HepG2 (cell line): ENCODE measurements at regions not wholly inside any gene's neighbourhood (a gene's known extent, or its start where the extent isn't known, plus 50 kb on each side); places are given as distances from the start of the nearest gene placed in this dataset.

Experiments used
- ATAC-seq: fragments of 200-7000 bp; cut with Tn5 transposase; 3 replicates; pipeline ENCODE4 v1.9.1; 2020; ENCODE audit warnings: mild to moderate bottlenecking, moderate library complexity
- BruUV-seq: library from RNA; stranded (reverse); fragments of 400-500 nt; replicated peaks from 2 replicates; lab custom pipeline; 2021; lab: Mats Ljungman, UMichigan
- CTCF ChIA-PET: fragments of 300-600 bp; formaldehyde crosslinking; extraction: SDS; loops from one replicate; lab custom pipeline; 2021; ENCODE audit warnings: low total read pairs, inconsistent platforms, low intra/inter-chr PET ratio; lab: Yijun Ruan, JAX
- POLR2A ChIA-PET: fragments of 350-600 bp; sonication (Branson Sonifier 250); formaldehyde crosslinking; loops from one replicate; lab custom pipeline; 2020; ENCODE audit warnings: antibody characterized with exemption, inconsistent platforms; lab: Yijun Ruan, JAX
- DNase-seq: peaks from one replicate; pipeline ENCODE4 v3.0.0-alpha.2; 2015; ENCODE audit warnings: low spot score
- FAIRE-seq: peaks from 3 replicates; lab custom pipeline; 2011; peaks lifted over from hg19 to GRCh38; lab: Jason Lieb, UNC
- H2AFZ ChIP-seq: one replicate; pipeline ENCODE4 v1.6.1; 2011; ENCODE audit warnings: low read length, inconsistent platforms
- H3K27ac ChIP-seq: fragments of 300-600 bp; 3 replicates; pipeline ENCODE4 v1.8.0; 2011; ENCODE audit warnings: mixed run types, mild to moderate bottlenecking, mixed read lengths, low read length, inconsistent platforms; ENCODE audit not compliant: insufficient read depth; ENCODE audit errors: extremely low read length
- H3K27me3 ChIP-seq, 2 experiments: fragments of 200-600 bp in 1 of 2; 2 replicates in 1 of 2; 3 replicates in 1 of 2; pipeline versions ENCODE4 v1.6.0 to v1.8.0; 2011; ENCODE audit warnings: low read length in 2 of 2, mild to moderate bottlenecking in 2 of 2, moderate library complexity in 2 of 2, inconsistent platforms in 1 of 2; ENCODE audit not compliant: insufficient read depth in 2 of 2, control insufficient read depth in 1 of 2
- H3K36me3 ChIP-seq, 2 experiments: fragments of 200-600 bp in 1 of 2; replicated peaks in 1 of 2; 2 replicates in 1 of 2; 3 replicates in 1 of 2; pipeline versions ENCODE4 v1.5.1 to v1.8.0; 2011; ENCODE audit warnings: low read length in 2 of 2, inconsistent platforms in 1 of 2; ENCODE audit not compliant: insufficient read depth in 2 of 2, control insufficient read depth in 1 of 2
- H3K4me1 ChIP-seq: 2 replicates; pipeline ENCODE4 v1.5.1; 2012; ENCODE audit warnings: low read length, inconsistent platforms; ENCODE audit not compliant: insufficient read depth
- H3K4me2 ChIP-seq: 2 replicates; pipeline ENCODE4 v1.6.0; 2011; ENCODE audit warnings: low read depth, low read length, inconsistent platforms
- H3K4me3 ChIP-seq, 3 experiments: fragments of 200-600 bp in 1 of 3; sonication (generic), shearing (Covaris generic) in 1 of 3; replicated peaks in 1 of 3; 2 replicates each; pipeline ENCODE4 v1.5.1; 2011 to 2016; ENCODE audit warnings: low read length in 3 of 3, inconsistent platforms in 2 of 3, low read depth in 2 of 3, mild to moderate bottlenecking in 2 of 3, control low read depth in 1 of 3, mixed read lengths in 1 of 3; ENCODE audit not compliant: insufficient read depth in 1 of 3
- H3K79me2 ChIP-seq: one replicate; pipeline ENCODE4 v1.6.1; 2011; ENCODE audit warnings: low read length, inconsistent platforms; ENCODE audit not compliant: insufficient read depth
- H3K9ac ChIP-seq: 2 replicates; pipeline ENCODE4 v1.6.0; 2011; ENCODE audit warnings: mild to moderate bottlenecking, low read depth, low read length, inconsistent platforms; ENCODE audit not compliant: insufficient read depth
- H3K9me3 ChIP-seq: 2 replicates; pipeline ENCODE4 v1.5.1; 2012; ENCODE audit warnings: mild to moderate bottlenecking, low read length
- H4K20me1 ChIP-seq: 2 replicates; pipeline ENCODE4 v1.6.0; 2011; ENCODE audit warnings: inconsistent platforms, mild to moderate bottlenecking, low read length, moderate library complexity; ENCODE audit not compliant: insufficient read depth
- CAMTA2 ChIP-seq: sonication (generic); formaldehyde crosslinking; IDR thresholded peaks from 2 replicates; pipeline ENCODE4 v1.4.0; 2020; ENCODE audit warnings: mild to moderate bottlenecking, missing genetic modification reagents, borderline replicate concordance
- CEBPB ChIP-seq: IDR thresholded peaks from 2 replicates; pipeline ENCODE4 v1.6.1; 2011; ENCODE audit warnings: low read depth, low read length, improper control_type of control experiment, borderline replicate concordance
- GABPB1 ChIP-seq: IDR thresholded peaks from 2 replicates; pipeline ENCODE4 v1.6.1; 2016; ENCODE audit warnings: mild to moderate bottlenecking, missing genetic modification reagents, moderate library complexity, missing compliant biosample characterization
- PHF5A ChIP-seq: IDR thresholded peaks from one replicate; pipeline ENCODE4 v1.6.1; 2018; ENCODE audit warnings: low read depth, missing genetic modification reagents; ENCODE audit not compliant: unreplicated experiment
- SP140L ChIP-seq: sonication (generic); formaldehyde crosslinking; IDR thresholded peaks from 2 replicates; pipeline ENCODE4 v1.4.0; 2020; ENCODE audit warnings: missing genetic modification reagents, borderline replicate concordance
- ZBTB8A ChIP-seq: sonication (generic); formaldehyde crosslinking; IDR thresholded peaks from 2 replicates; pipeline ENCODE4 v1.4.0; 2020; ENCODE audit warnings: mild to moderate bottlenecking, low read depth, missing genetic modification reagents, borderline replicate concordance
- ZNF260 ChIP-seq: sonication (generic); formaldehyde crosslinking; IDR thresholded peaks from 2 replicates; pipeline ENCODE4 v1.4.0; 2020; ENCODE audit warnings: missing genetic modification reagents, low read depth, mild to moderate bottlenecking, borderline replicate concordance
- ZNF274 ChIP-seq: sonication (generic); formaldehyde crosslinking; IDR thresholded peaks from 2 replicates; pipeline ENCODE4 v1.5.1; 2020; ENCODE audit warnings: mild to moderate bottlenecking, missing genetic modification reagents
- ZNF335 ChIP-seq: sonication (generic); formaldehyde crosslinking; IDR thresholded peaks from 2 replicates; pipeline ENCODE4 v1.4.0; 2020; ENCODE audit warnings: missing genetic modification reagents
- ZNF501 ChIP-seq: sonication (generic); formaldehyde crosslinking; IDR thresholded peaks from 2 replicates; pipeline ENCODE4 v1.5.1; 2020; ENCODE audit warnings: mild to moderate bottlenecking, moderate library complexity, missing genetic modification reagents
- ZNF530 ChIP-seq: sonication (generic); formaldehyde crosslinking; IDR thresholded peaks from 2 replicates; pipeline ENCODE4 v1.5.0; 2020; ENCODE audit warnings: low read depth, mild to moderate bottlenecking, missing genetic modification reagents
- ZNF556 ChIP-seq: sonication (generic); formaldehyde crosslinking; IDR thresholded peaks from 2 replicates; pipeline ENCODE4 v1.4.0; 2020; ENCODE audit warnings: mild to moderate bottlenecking, missing genetic modification reagents, borderline replicate concordance
- ZNF660 ChIP-seq: sonication (generic); formaldehyde crosslinking; IDR thresholded peaks from 2 replicates; pipeline ENCODE4 v1.5.1; 2020; ENCODE audit warnings: mild to moderate bottlenecking, low read depth, missing genetic modification reagents, borderline replicate concordance
- ZNF879 ChIP-seq: sonication (generic); formaldehyde crosslinking; IDR thresholded peaks from 2 replicates; pipeline ENCODE4 v1.8.1; 2023; ENCODE audit warnings: missing genetic modification reagents
- WGBS: methylation state at CpG from one replicate; pipeline ENCODE4 v1.1.6; 2017; ENCODE audit warnings: low lambda C conversion rate; 5-methylcytosine and 5-hydroxymethylcytosine counted together
- in situ Hi-C: cut with HindIII; loops from 2 replicates; pipeline ENCODE4 v1.10.0; 2017; ENCODE audit warnings: low pct_unique_long_range_greater_than_20kb; ENCODE audit not compliant: extremely low pct_ligation_motif_present
- intact Hi-C: fragments of 100-400 bp; cut with micrococcal nuclease; formaldehyde crosslinking; loops from one replicate; pipeline ENCODE4 v1.10.0; 2022; ENCODE audit not compliant: unreplicated experiment
- TF ChIP-seq, protein P1 (sequence below): sonication (generic); formaldehyde crosslinking; conservative IDR thresholded peaks from 2 replicates; pipeline ENCODE4 v1.4.0; 2020; ENCODE audit warnings: missing genetic modification reagents
- TF ChIP-seq, protein P2 (sequence below): sonication (generic); formaldehyde crosslinking; IDR thresholded peaks from 2 replicates; pipeline ENCODE4 v1.4.0; 2020; ENCODE audit warnings: missing genetic modification reagents
- TF ChIP-seq, protein P3 (sequence below): sonication (generic); formaldehyde crosslinking; IDR thresholded peaks from 2 replicates; pipeline ENCODE4 v1.4.0; 2020; ENCODE audit warnings: mild to moderate bottlenecking, missing genetic modification reagents

DNA sequence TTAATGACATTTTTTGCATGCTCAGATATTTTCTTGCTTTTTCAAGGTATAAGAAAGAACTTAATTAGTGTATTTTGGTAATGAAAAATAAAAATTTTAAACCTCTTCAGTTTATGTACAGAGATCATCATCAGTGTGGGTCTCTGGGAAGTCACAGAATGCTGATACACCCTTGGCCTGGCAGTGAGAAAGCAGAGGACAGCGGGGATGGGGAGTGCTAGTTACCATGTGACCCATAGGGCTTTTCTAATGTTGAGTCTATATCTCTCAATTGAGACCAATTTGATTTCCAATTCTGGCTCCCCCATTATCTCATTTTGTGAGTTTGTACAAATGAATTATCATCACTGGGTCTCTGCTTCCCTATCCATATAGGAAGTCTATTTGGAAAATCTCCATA is 305.7 kb downstream of the CYRIA start (continued):
- TF ChIP-seq SP140L (CRISPR knock-in tag) (no peak), CAMTA2 (CRISPR knock-in tag) (no peak)

DNA sequence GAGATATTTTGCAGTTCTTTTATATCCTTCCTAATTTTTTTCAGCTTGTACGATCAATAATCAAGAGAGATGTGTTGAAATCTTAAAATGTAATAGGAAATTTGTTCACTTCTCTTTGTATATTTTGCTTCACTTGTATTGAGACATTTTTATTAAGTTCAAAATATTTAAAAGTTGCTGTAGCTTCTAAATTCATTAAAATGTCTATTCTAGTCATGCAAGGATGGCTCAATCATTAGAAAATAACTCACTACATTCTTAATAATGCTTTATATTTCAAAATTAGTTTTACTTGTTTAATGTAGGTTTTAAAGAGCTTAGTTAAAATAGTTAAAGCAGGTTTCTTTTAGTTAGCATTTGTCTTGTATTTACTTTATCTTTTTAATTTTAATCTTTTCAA is 308.4 kb downstream of the CYRIA start:
- H3K27ac ChIP-seq = no peak overlapping the region
- H3K4me1 ChIP-seq = no peaks in the 10 kb centered on the region
- H3K27me3 ChIP-seq = no peaks in the 10 kb centered on the region
- H3K4me2 ChIP-seq = no peak overlapping the region
- peaks cover 16% of the 10 kb centered on the region for H3K9me3 ChIP-seq
- no peaks in the 10 kb centered on the region for H3K36me3 ChIP-seq
- H3K79me2 ChIP-seq = no peaks in the 10 kb centered on the region
- ATAC-seq (no peak), DNase-seq (no peak), FAIRE-seq (no peak)
- no peak overlapping the region for H3K9ac ChIP-seq
- POLR2A ChIA-PET = no interaction called here
- intact Hi-C loops (no loop called here), in situ Hi-C loops (no loop called here)
- no peaks in the 10 kb centered on the region for H4K20me1 ChIP-seq
- BruUV-seq = no TSS peak
- WGBS = 6% methylated on average over 1 of the region's 1 CpG
- TF ChIP-seq ZNF335 (CRISPR knock-in tag) (no peak), ZNF260 (CRISPR knock-in tag) (no peak), ZNF879 (CRISPR knock-in tag) (no peak), ZNF274 (CRISPR knock-in tag) (no peak), ZNF556 (no peak)
- CTCF ChIA-PET = no interaction called here
- no peak overlapping the region for H3K4me3 ChIP-seq
- no peak overlapping the region for H2AFZ ChIP-seq

DNA sequence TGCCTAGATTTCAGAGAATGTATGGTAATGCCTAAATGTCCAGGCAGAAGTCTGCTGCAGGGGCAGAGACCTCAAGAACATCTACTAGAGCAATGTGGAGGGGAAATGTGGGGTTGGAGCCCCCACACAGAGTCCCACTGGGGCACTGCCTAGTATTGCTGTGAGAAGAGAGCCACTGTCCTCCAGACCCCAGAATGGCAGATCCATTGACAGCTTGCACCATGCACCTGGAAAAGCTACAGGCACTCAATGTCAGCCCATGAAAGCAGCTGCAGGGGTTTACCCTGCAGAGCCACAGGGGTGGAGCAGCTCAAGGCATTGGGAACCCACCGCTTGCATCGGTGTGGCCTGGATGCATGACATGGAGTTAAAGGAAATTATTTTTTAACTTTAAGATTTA is 314.1 kb downstream of the CYRIA start:
- Histone ChIP-seq H4K20me1 (no peaks in the 10 kb centered on the region), H3K9me3 (peaks cover 30% of the 10 kb centered on the region), H2AFZ (no peak overlapping the region)
- POLR2A ChIA-PET = no interaction called here
- no TSS peak for BruUV-seq
- in situ Hi-C loops = no loop called here
- TF ChIP-seq CEBPB = no peak
- TF ChIP-seq ZNF530 (CRISPR knock-in tag) = no peak
- TF ChIP-seq, protein P1, sequence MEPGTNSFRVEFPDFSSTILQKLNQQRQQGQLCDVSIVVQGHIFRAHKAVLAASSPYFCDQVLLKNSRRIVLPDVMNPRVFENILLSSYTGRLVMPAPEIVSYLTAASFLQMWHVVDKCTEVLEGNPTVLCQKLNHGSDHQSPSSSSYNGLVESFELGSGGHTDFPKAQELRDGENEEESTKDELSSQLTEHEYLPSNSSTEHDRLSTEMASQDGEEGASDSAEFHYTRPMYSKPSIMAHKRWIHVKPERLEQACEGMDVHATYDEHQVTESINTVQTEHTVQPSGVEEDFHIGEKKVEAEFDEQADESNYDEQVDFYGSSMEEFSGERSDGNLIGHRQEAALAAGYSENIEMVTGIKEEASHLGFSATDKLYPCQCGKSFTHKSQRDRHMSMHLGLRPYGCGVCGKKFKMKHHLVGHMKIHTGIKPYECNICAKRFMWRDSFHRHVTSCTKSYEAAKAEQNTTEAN (CRISPR knock-in tag) = no peak
- TF ChIP-seq GABPB1 (CRISPR knock-in tag) = no peak
- TF ChIP-seq, protein P2, sequence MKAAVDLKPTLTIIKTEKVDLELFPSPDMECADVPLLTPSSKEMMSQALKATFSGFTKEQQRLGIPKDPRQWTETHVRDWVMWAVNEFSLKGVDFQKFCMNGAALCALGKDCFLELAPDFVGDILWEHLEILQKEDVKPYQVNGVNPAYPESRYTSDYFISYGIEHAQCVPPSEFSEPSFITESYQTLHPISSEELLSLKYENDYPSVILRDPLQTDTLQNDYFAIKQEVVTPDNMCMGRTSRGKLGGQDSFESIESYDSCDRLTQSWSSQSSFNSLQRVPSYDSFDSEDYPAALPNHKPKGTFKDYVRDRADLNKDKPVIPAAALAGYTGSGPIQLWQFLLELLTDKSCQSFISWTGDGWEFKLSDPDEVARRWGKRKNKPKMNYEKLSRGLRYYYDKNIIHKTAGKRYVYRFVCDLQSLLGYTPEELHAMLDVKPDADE (CRISPR knock-in tag) = no peak
- TF ChIP-seq, protein P3, sequence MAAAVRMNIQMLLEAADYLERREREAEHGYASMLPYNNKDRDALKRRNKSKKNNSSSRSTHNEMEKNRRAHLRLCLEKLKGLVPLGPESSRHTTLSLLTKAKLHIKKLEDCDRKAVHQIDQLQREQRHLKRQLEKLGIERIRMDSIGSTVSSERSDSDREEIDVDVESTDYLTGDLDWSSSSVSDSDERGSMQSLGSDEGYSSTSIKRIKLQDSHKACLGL (CRISPR knock-in tag) = no peak
- TF ChIP-seq ZNF501 (CRISPR knock-in tag) = no peak
- TF ChIP-seq ZBTB8A (CRISPR knock-in tag) = no peak
- no peak for TF ChIP-seq ZNF660
- no peak for TF ChIP-seq PHF5A
- TF ChIP-seq, all 625 proteins: peak for 0
- Histone ChIP-seq H3K9ac (no peak overlapping the region), H3K27me3 (no peaks in the 10 kb centered on the region; a peak in 1 of 5 replicates), H3K4me3 (no peak overlapping the region), H3K79me2 (no peaks in the 10 kb centered on the region), H3K36me3 (no peaks in the 10 kb centered on the region), H3K27ac (no peak overlapping the region), H3K4me1 (no peaks in the 10 kb centered on the region), H3K4me2 (no peak overlapping the region)
- ATAC-seq (no peak), DNase-seq (no peak), FAIRE-seq (no peak)
- intact Hi-C loops = no loop called here
- 65% methylated on average over 2 of the region's 2 CpGs for whole genome bisulfite sequencing
- CTCF ChIA-PET = no interaction called here
